ENCODE measurements at regions not wholly inside any gene's neighbourhood (a gene's known extent, or its start where the extent isn't known, plus 50 kb on each side); places are given as distances from the start of the nearest gene placed in this dataset.

GRCh38 chr2:4151521-4151920 lies 448.1 kb downstream of the DCDC2C start:
- TF ChIP-seq ZNF274 (IDR thresholded peaks at IDR 0.05; ENCODE audit: low read depth, low read length) = no peak
- TF ChIP-seq POLR2A (IDR thresholded peaks at IDR 0.05; ENCODE audit: borderline replicate concordance, extremely low read depth, insufficient read depth, insufficient read length) = no peak
